Activated CD8-positive, alpha-beta T cell treated with anti-CD3 and anti-CD28 coated beads, Interleukin-2, amount 10 ng/mL, durations not matched to agents 7 days and 5 days (primary cell): ENCODE measurements at regions not wholly inside any gene's neighbourhood (a gene's known extent, or its start where the extent isn't known, plus 50 kb on each side); places are given as distances from the start of the nearest gene placed in this dataset.
"Not testable (repeated sequence)": the region's sequence is repeated elsewhere in the genome, so short reads cannot be mapped to it uniquely, and the experiment has no call there.

Source experiments
- ATAC-seq: fragments of 150-1000 bp; cut with Tn5 transposase; one replicate; pipeline ENCODE4 v1.10.0; 2021; ENCODE audit warnings: moderate library complexity
- CTCF ChIA-PET: fragments of 350-600 bp; sonication (Branson Sonifier 250); formaldehyde crosslinking; loops from one replicate; lab custom pipeline; 2021; ENCODE audit warnings: antibody characterized with exemption; lab: Charles Lee
- POLR2A ChIA-PET: fragments of 350-600 bp; sonication (Branson Sonifier 250); formaldehyde crosslinking; loops from one replicate; lab custom pipeline; 2021; ENCODE audit warnings: antibody characterized with exemption; lab: Charles Lee
- DNase-seq: peaks from one replicate; pipeline ENCODE4 v3.0.0-alpha.2; 2020
- H3K27ac Mint-ChIP-seq: one replicate; pipeline ENCODE4 v1.8.0; 2021; ENCODE audit warnings: mild to moderate bottlenecking, mixed read lengths
- H3K27me3 Mint-ChIP-seq: one replicate; pipeline ENCODE4 v1.8.0; 2021; ENCODE audit warnings: low read depth, mixed read lengths
- H3K36me3 Mint-ChIP-seq: one replicate; pipeline ENCODE4 v1.8.0; 2021; ENCODE audit warnings: low read depth, mixed read lengths
- H3K4me1 Mint-ChIP-seq: one replicate; pipeline ENCODE4 v1.8.0; 2021; ENCODE audit warnings: low read depth, mixed read lengths
- H3K4me3 Mint-ChIP-seq: one replicate; pipeline ENCODE4 v1.8.0; 2021; ENCODE audit warnings: mild to moderate bottlenecking, mixed read lengths
- H3K9me3 Mint-ChIP-seq: one replicate; pipeline ENCODE4 v1.8.0; 2022; ENCODE audit warnings: mixed read lengths; ENCODE audit not compliant: insufficient read depth

- Mint-ChIP-seq H3K4me3 (no peak overlapping the region), H3K27me3 (peaks cover 3% of the 10 kb centered on the region), H3K9me3 (no peaks in the 10 kb centered on the region), H3K27ac (no peak overlapping the region), H3K4me1 (no peaks in the 10 kb centered on the region), H3K36me3 (no peaks in the 10 kb centered on the region)
- ChIA-PET CTCF (no interaction called here), POLR2A (no interaction called here)
- DNase-seq (no peak), ATAC-seq (no peak)
Observed at GRCh38 chr6:148629592-148630465, 117.0 kb upstream of the UST start.

DNA sequence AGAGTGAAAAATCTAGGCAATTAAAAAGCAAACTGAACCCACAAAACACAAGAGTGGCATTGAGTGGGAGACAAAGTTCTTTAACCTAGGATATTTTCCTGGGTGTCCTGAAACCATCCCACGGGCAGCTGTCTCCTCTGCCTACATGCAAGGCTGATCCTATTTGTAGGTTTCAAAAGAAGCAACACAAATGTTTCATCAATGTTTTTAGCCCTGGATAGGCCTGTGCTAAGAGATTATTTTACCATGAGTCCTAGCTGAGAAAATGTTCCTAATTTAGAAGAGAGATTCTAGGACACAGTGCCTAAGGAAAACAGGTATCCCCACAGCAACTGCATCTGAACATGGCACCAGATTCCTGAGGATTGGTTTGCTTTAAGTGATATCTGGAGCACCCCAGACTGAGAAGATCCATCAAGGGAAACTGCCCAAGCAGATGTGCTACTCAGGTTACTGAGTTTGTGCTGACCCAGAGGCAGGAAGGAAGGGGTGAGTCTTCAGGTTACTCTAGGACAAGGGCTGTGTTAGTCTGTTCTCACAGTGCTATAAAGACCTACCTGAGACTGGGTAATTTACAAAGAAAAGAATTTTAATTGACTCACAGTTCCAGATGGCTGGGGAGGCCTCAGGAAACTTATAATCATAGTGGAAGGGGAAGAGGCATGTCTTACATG lies 111.6 kb upstream of the UST start:
- no peaks in the 10 kb centered on the region for H3K9me3 Mint-ChIP-seq
- ATAC-seq (no peak), DNase-seq (no peak)
- H3K36me3 Mint-ChIP-seq, result no peaks in the 10 kb centered on the region
- peaks cover 7% of the 10 kb centered on the region for H3K4me1 Mint-ChIP-seq
- no peak overlapping the region for H3K4me3 Mint-ChIP-seq
- H3K27ac Mint-ChIP-seq, result no peak overlapping the region
- POLR2A ChIA-PET, result no interaction called here
- CTCF ChIA-PET, result no interaction called here
- no peaks in the 10 kb centered on the region for H3K27me3 Mint-ChIP-seq

- H3K36me3 Mint-ChIP-seq, POLR2A ChIA-PET, H3K9me3 Mint-ChIP-seq, H3K4me3 Mint-ChIP-seq, H3K27ac Mint-ChIP-seq, H3K27me3 Mint-ChIP-seq, DNase-seq, CTCF ChIA-PET, ATAC-seq, H3K4me1 Mint-ChIP-seq: not testable (repeated sequence)
Observed at GRCh38 chr6:148641836-148642235, 105.0 kb upstream of the UST start.

DNA sequence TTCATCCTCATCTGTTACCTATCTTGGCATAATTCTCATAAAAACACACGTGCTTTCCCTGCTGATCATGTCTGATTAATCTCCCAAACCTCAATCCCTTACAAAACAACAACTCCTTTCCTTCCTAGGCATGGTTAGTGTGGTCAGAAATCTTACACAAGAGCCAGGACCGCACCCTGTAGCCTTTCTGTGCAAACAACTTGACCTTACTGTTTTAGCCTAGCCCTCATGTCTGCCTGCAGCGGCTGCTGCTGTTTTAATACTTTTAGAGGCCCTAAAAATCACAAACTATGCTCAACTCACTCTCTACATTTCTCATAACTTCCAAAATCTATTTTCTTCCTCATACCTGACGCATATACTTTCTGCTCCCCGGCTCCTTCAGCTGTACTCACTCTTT lies 103.6 kb upstream of the UST start:
- DNase-seq, POLR2A ChIA-PET, H3K27ac Mint-ChIP-seq, H3K27me3 Mint-ChIP-seq, H3K9me3 Mint-ChIP-seq, CTCF ChIA-PET, ATAC-seq, H3K4me1 Mint-ChIP-seq, H3K36me3 Mint-ChIP-seq, H3K4me3 Mint-ChIP-seq: not testable (repeated sequence)

DNA sequence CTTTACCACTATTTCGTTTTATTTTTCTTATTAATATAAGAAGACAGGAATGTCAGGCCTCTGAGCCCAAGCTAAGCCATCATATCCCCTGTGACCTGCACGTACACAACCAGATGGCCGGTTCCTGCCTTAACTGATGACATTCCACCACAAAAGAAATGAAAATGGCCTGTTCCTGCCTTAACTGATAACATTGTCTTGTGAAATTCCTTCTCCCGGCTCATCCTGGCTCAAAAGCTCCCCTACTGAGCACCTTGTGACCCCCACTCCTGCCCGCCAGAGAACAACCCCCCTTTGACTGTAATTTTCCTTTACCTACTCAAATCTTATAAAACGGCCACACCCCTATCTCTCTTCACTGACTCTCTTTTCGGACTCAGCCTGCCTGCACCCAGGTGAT lies 101.8 kb upstream of the UST start:
- not testable (repeated sequence) for H3K4me3 Mint-ChIP-seq, H3K9me3 Mint-ChIP-seq

DNA sequence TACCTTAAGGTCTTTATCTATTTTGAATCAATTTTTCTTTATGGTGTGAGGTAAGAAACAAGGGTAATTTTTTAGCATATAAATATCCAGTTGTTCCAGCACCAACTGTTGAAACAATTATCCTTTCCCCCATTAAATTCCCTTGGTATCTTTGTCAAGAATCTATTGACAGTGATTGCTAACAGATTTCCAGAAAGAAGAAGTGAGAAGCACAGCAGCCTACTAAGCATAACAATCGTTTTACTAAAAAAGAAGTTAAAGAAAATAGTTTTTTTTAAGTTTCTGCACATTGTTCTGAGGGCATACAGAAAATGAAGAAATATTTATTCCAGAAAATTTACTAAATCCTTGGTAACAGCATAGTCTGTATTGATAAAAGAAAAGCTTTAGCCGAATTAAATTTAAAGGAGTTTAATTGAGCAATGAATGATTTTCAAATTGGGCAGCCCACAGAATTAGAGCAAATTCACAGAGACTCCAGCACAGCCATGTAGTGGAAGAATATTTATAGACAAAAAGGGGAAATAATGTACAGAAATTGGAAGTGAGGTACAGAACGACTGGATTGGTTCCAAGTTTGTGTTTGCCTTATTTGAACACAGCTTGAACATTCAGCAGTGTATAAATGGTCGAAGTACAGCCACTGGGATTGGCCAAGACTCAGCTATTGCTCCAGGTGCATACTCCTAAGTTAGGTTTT lies 97.9 kb upstream of the UST start:
- ChIA-PET CTCF (no interaction called here), POLR2A (no interaction called here)
- H3K27me3 Mint-ChIP-seq, result peaks cover 11% of the 10 kb centered on the region
- no peaks in the 10 kb centered on the region for H3K4me1 Mint-ChIP-seq
- no peak overlapping the region for H3K4me3 Mint-ChIP-seq
- H3K27ac Mint-ChIP-seq, result no peak overlapping the region
- DNase-seq (no peak), ATAC-seq (no peak)
- peaks cover 3% of the 10 kb centered on the region for H3K36me3 Mint-ChIP-seq
- peaks cover 23% of the 10 kb centered on the region for H3K9me3 Mint-ChIP-seq

More for the DNA sequence above, 101.8 kb upstream of the UST start:
- CTCF ChIA-PET, ATAC-seq, POLR2A ChIA-PET, H3K27me3 Mint-ChIP-seq, H3K36me3 Mint-ChIP-seq, H3K27ac Mint-ChIP-seq, H3K4me1 Mint-ChIP-seq, DNase-seq: not testable (repeated sequence)

DNA sequence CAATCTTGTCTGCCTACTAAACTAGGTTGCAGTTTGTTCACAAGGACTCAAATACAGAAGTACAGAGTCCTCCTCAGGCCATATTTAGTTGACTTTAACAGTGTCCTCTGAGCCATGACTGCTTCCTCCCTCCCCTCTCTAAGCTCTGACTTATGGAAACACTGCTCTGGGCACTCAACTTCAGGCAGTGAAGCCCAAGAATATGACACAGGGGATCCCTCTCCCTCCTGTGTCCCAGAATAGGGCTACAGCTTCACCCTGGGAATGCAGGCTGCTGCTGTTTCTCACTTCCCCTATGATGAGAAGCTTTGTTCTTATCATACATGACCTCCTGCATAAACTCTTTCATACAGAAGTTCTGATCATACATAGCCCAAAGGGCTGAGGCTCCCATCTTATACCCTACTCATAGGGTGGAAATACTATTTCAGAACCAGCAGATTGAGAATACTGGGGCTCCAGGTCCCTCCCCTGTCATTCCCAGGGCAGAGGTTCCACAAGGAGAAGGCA lies 97.3 kb upstream of the UST start:
- POLR2A ChIA-PET, result no interaction called here

DNA sequence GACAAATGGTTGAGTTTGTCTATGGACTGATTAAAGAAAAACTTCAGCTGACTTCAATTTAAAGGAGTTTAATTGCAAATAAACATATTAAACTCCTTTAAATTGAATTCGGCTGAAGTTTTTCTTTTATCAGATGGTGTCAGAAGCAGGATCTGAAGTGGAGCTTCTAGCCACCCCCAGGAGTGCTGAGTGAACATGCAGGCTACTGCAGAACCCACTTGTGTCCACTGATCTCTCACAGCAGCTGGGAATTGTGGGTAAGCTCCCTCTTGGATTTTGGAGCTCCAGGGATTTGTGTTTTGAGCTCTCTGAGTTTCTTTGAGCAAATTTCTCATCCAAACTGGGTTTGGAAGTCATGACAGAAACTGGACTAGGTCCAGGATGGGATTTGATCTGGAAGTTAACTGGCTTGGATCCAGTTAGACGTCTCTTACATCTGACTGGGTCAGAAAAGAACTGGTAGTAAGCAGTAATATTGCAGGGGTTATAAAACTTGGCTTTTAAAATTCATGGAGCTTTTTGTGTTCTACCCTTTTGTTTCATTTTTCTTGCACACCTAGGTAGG lies 95.8 kb upstream of the UST start:
- no peak overlapping the region for H3K27ac Mint-ChIP-seq

More for the DNA sequence above, 97.3 kb upstream of the UST start:
- H3K9me3 Mint-ChIP-seq, result peaks cover 23% of the 10 kb centered on the region
- CTCF ChIA-PET, result no interaction called here
- no peak for DNase-seq
- H3K36me3 Mint-ChIP-seq, result peaks cover 3% of the 10 kb centered on the region
- H3K27ac Mint-ChIP-seq, result no peak overlapping the region
- H3K4me3 Mint-ChIP-seq, result no peak overlapping the region
- no peak for ATAC-seq
- no peaks in the 10 kb centered on the region for H3K4me1 Mint-ChIP-seq
- peaks cover 11% of the 10 kb centered on the region for H3K27me3 Mint-ChIP-seq

DNA sequence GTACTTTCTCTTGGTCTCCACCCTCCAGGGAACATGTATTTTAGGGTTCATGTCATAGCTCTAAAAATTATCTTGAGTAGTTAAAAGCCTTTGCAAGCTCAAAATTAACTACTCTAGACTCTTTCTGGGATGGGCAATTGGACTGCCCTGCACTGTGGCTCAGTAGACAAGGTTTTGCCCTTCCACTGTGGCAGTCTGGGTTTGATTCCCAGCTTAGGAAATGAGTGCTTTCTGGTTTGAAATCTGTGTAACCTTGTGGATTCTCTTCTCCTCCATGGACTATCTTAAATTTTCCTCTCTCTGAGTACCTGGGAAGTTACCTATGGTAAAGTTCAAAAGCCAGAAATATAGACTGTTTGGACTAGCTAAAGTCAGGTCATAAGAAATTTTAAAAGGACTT lies 94.6 kb upstream of the UST start:
- H3K9me3 Mint-ChIP-seq, result peaks cover 23% of the 10 kb centered on the region
- no peak overlapping the region for H3K27ac Mint-ChIP-seq
- ATAC-seq (no peak), DNase-seq (no peak)
- ChIA-PET CTCF (no interaction called here), POLR2A (interaction anchor here (1.3 kb wide), 1 partner anchor 46 kb away, joined by 4 read pairs; no protein-coding TSS in a partner anchor)
- H3K36me3 Mint-ChIP-seq, result peaks cover 3% of the 10 kb centered on the region
- H3K4me1 Mint-ChIP-seq, result no peaks in the 10 kb centered on the region
- no peak overlapping the region for H3K4me3 Mint-ChIP-seq
- H3K27me3 Mint-ChIP-seq, result peaks cover 11% of the 10 kb centered on the region

More for the DNA sequence above, 95.8 kb upstream of the UST start:
- H3K9me3 Mint-ChIP-seq, result peaks cover 23% of the 10 kb centered on the region
- no peaks in the 10 kb centered on the region for H3K4me1 Mint-ChIP-seq
- H3K27me3 Mint-ChIP-seq, result peaks cover 11% of the 10 kb centered on the region
- H3K4me3 Mint-ChIP-seq, result no peak overlapping the region
- no peak for ATAC-seq
- CTCF ChIA-PET, result no interaction called here
- POLR2A ChIA-PET, result no interaction called here
- H3K36me3 Mint-ChIP-seq, result peaks cover 3% of the 10 kb centered on the region
- no peak for DNase-seq

DNA sequence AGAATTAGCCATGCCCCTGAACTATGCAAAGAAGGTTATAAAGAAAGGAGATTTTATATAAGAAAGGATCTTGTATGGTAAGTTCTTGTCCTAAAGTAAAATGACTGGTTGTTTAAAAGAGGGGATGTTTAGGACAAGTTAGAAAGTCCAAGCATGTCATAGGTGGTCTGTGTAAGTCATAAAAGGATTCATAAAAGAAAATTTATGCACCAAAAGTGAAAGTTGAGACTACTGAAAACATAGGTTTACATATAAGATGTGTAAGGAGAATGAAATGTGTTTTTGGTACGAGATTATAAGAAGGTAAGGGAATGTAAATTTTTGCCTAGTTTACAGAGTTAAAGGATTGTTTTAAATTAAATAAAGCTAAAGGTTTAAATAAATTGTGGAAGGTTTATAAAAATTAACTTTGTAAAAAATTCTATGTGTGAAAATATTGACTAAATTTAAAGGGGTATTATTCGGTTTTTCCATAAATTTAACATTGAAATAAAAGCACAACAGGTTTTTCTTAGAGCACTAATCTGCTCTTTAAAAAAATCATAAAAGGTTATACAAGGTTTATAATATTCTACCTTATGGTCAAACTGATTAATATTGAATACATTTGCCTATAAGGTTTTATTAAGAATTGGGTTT lies 93.6 kb upstream of the UST start:
- H3K27ac Mint-ChIP-seq, result no peak overlapping the region
- ChIA-PET CTCF (no interaction called here), POLR2A (no interaction called here)
- H3K36me3 Mint-ChIP-seq, result peaks cover 3% of the 10 kb centered on the region
- DNase-seq (no peak), ATAC-seq (no peak)
- H3K4me1 Mint-ChIP-seq, result no peaks in the 10 kb centered on the region
- peaks cover 11% of the 10 kb centered on the region for H3K27me3 Mint-ChIP-seq
- H3K9me3 Mint-ChIP-seq, result peaks cover 23% of the 10 kb centered on the region
- no peak overlapping the region for H3K4me3 Mint-ChIP-seq

GRCh38 chr6:148657048-148657447 lies 89.8 kb upstream of the UST start:
- Mint-ChIP-seq H3K27me3 (peaks cover 11% of the 10 kb centered on the region), H3K36me3 (peaks cover 3% of the 10 kb centered on the region), H3K4me1 (no peaks in the 10 kb centered on the region), H3K4me3 (no peak overlapping the region), H3K27ac (no peak overlapping the region), H3K9me3 (peaks cover 16% of the 10 kb centered on the region)
- ChIA-PET POLR2A (no interaction called here), CTCF (no interaction called here)
- DNase-seq (no peak), ATAC-seq (no peak)
